DND-41 (cell line): ENCODE measurements at regions not wholly inside any gene's neighbourhood (a gene's known extent, or its start where the extent isn't known, plus 50 kb on each side); places are given as distances from the start of the nearest gene placed in this dataset.

Experiments
- ATAC-seq: fragments of 200-7000 bp; cut with Tn5 transposase; 3 replicates; pipeline ENCODE4 v1.9.1; 2021; ENCODE audit warnings: low read depth; ENCODE audit not compliant: insufficient read depth
- DNase-seq: peaks from one replicate; pipeline ENCODE4 v3.0.0-alpha.2; 2020
- H2AFZ ChIP-seq: 2 replicates; pipeline ENCODE4 v1.6.0; 2012; ENCODE audit warnings: low read depth, low read length
- H3K27ac ChIP-seq: 2 replicates; pipeline ENCODE4 v1.5.1; 2012; ENCODE audit warnings: low read length, inconsistent platforms
- H3K27me3 ChIP-seq: fragments of 200-600 bp; sonication (generic); 2 replicates; pipeline ENCODE4 v1.6.0; 2012; ENCODE audit warnings: low read length, mild to moderate bottlenecking, inconsistent platforms; ENCODE audit not compliant: insufficient read depth, poor library complexity
- H3K36me3 ChIP-seq: 2 replicates; pipeline ENCODE4 v1.5.1; 2012; ENCODE audit warnings: low read length, inconsistent platforms; ENCODE audit not compliant: insufficient read depth
- H3K4me1 ChIP-seq: 2 replicates; pipeline ENCODE4 v1.5.1; 2012; ENCODE audit warnings: mild to moderate bottlenecking, low read length; ENCODE audit not compliant: insufficient read depth
- H3K4me2 ChIP-seq: 2 replicates; pipeline ENCODE4 v1.6.0; 2012; ENCODE audit warnings: mild to moderate bottlenecking, moderate library complexity, low read length, inconsistent platforms; ENCODE audit not compliant: insufficient read depth
- H3K4me3 ChIP-seq, 2 experiments: fragments of 200-600 bp in 1 of 2; shearing (Covaris generic) in 1 of 2; 2 replicates each; pipeline ENCODE4 v1.5.1; 2012 to 2016; ENCODE audit warnings: inconsistent platforms in 2 of 2, low read length in 2 of 2, mild to moderate bottlenecking in 2 of 2, low read depth in 1 of 2, moderate library complexity in 1 of 2
- H3K79me2 ChIP-seq: 2 replicates; pipeline ENCODE4 v1.6.0; 2012; ENCODE audit warnings: low read length, inconsistent platforms; ENCODE audit not compliant: insufficient read depth
- H3K9ac ChIP-seq: 2 replicates; pipeline ENCODE4 v1.6.0; 2012; ENCODE audit warnings: low read depth, mild to moderate bottlenecking, inconsistent platforms, low read length, moderate library complexity
- H3K9me3 ChIP-seq: 2 replicates; pipeline ENCODE4 v1.5.1; 2012; ENCODE audit warnings: low read length, moderate library complexity, mild to moderate bottlenecking, inconsistent platforms; ENCODE audit not compliant: insufficient read depth, severe bottlenecking
- H4K20me1 ChIP-seq: 2 replicates; pipeline ENCODE4 v1.6.0; 2012; ENCODE audit warnings: low read length; ENCODE audit not compliant: insufficient read depth
- EZH2 ChIP-seq: IDR thresholded peaks from 3 replicates; pipeline ENCODE4 v1.6.1; 2012; ENCODE audit warnings: borderline replicate concordance, low read depth, mild to moderate bottlenecking, moderate library complexity, low read length, inconsistent platforms; ENCODE audit not compliant: severe bottlenecking
- TF ChIP-seq, protein P1 (sequence below): IDR thresholded peaks from 2 replicates; pipeline ENCODE4 v1.5.1; 2012; ENCODE audit warnings: borderline replicate concordance, low read length, moderate library complexity, mild to moderate bottlenecking; ENCODE audit not compliant: poor library complexity, severe bottlenecking; ENCODE audit errors: extremely low read depth

DNA sequence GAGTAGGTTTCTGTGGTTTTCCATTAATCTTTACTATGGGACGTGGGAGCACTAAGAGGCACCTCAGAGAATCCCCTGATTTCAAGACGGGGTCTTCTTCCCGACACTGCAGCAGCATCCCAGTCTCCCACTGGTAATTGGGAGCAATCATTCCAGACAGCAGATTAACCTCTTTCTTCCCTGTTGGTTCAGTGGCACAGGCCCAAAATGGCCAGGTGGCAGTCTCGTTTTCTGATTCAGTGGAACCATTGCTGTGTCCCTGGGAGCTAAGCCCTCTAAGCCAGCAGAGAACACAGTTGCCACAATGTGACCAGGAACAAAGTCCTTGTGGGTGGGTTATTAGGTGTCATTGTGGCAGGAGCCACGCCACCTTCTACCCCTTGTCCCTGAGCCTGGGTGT lies 342.1 kb downstream of the MATN1 start:
- no peak for ATAC-seq
- no peak overlapping the region for H3K4me2 ChIP-seq

GRCh38 chr1:30380625-30380984 lies 342.8 kb downstream of the MATN1 start:
- H3K79me2 ChIP-seq, result no peaks in the 10 kb centered on the region
- no peak for TF ChIP-seq EZH2
- TF ChIP-seq, protein P1, sequence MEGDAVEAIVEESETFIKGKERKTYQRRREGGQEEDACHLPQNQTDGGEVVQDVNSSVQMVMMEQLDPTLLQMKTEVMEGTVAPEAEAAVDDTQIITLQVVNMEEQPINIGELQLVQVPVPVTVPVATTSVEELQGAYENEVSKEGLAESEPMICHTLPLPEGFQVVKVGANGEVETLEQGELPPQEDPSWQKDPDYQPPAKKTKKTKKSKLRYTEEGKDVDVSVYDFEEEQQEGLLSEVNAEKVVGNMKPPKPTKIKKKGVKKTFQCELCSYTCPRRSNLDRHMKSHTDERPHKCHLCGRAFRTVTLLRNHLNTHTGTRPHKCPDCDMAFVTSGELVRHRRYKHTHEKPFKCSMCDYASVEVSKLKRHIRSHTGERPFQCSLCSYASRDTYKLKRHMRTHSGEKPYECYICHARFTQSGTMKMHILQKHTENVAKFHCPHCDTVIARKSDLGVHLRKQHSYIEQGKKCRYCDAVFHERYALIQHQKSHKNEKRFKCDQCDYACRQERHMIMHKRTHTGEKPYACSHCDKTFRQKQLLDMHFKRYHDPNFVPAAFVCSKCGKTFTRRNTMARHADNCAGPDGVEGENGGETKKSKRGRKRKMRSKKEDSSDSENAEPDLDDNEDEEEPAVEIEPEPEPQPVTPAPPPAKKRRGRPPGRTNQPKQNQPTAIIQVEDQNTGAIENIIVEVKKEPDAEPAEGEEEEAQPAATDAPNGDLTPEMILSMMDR, result no peak
- ATAC-seq (no peak), DNase-seq (no peak)
- H3K9ac ChIP-seq, result no peak overlapping the region
- H3K36me3 ChIP-seq, result no peaks in the 10 kb centered on the region
- H3K4me3 ChIP-seq, result no peak overlapping the region
- H3K4me1 ChIP-seq, result peaks cover 25% of the 10 kb centered on the region
- no peaks in the 10 kb centered on the region for H3K27me3 ChIP-seq
- H2AFZ ChIP-seq, result no peak overlapping the region
- H4K20me1 ChIP-seq, result no peaks in the 10 kb centered on the region
- no peaks in the 10 kb centered on the region for H3K9me3 ChIP-seq
- H3K4me2 ChIP-seq, result no peak overlapping the region
- no peak overlapping the region for H3K27ac ChIP-seq

More for the DNA sequence above, 342.1 kb downstream of the MATN1 start:
- H3K9ac ChIP-seq, result no peak overlapping the region
- no peaks in the 10 kb centered on the region for H4K20me1 ChIP-seq
- H3K79me2 ChIP-seq, result no peaks in the 10 kb centered on the region
- no peaks in the 10 kb centered on the region for H3K27me3 ChIP-seq
- no peaks in the 10 kb centered on the region for H3K9me3 ChIP-seq
- peaks cover 25% of the 10 kb centered on the region for H3K4me1 ChIP-seq
- H2AFZ ChIP-seq, result no peak overlapping the region
- DNase-seq, result no peak
- H3K27ac ChIP-seq, result no peak overlapping the region
- H3K4me3 ChIP-seq, result no peak overlapping the region
- no peaks in the 10 kb centered on the region for H3K36me3 ChIP-seq
- TF ChIP-seq EZH2, result no peak
- TF ChIP-seq, protein P1, result no peak

DNA sequence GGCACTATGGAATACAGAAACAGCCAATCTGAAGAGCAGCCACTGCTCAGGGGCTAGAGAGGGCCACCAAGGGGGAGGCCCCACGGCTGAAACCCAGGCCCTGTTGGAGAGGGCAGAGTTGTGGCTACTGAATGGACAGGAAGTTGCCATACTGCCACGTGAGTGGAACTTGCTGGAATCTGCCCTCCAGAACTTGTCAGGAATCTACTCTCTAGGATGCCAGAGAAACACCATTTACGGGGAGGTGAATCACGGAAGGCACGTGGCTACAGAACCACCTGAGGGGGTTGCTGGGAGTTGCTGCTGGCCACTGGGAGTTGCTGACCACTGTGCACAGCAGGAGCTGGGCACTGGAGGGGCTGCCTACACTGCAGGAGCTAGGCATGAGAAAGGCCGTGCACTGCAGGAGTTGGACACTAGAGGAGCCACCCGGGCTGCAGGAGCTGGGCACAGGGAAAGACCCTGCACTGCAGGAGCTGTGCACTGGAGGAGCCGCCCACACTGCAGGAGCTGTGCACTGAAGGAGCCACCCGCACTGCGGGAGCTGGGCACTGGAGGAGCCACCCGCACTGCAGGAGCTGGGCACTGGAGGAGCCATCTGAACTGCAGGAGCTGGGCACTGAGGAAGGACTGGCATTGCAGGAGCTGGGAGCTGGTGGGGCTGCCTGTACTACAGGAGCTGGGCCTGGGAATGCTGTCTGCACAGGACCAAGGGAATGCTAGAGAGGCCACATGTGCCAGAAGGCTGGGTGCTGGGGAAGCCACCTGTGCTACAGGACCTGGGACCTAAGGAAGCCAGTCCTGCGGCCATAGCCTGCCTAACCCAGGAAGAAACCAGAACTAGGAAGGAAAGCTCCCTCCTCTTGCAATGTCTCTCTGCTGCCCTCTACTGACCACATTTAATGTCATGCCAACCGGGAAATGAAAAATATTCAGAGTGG lies 343.4 kb downstream of the MATN1 start:
- Histone ChIP-seq H3K27ac (peak overlapping the region; percentile 62), H3K9ac (no peak overlapping the region), H3K9me3 (no peaks in the 10 kb centered on the region), H3K4me1 (peaks cover 25% of the 10 kb centered on the region), H3K36me3 (no peaks in the 10 kb centered on the region), H3K27me3 (no peaks in the 10 kb centered on the region), H3K79me2 (no peaks in the 10 kb centered on the region), H2AFZ (peak overlapping the region; percentile 46), H4K20me1 (no peaks in the 10 kb centered on the region), H3K4me3 (no peak overlapping the region), H3K4me2 (no peak overlapping the region)
- DNase-seq, result peak; percentile 69
- TF ChIP-seq EZH2, result no peak
- TF ChIP-seq, protein P1, result peak; percentile 89
- ATAC-seq, result peak; percentile 60
